K562 (cell line): ENCODE measurements at regions not wholly inside any gene's neighbourhood (a gene's known extent, or its start where the extent isn't known, plus 50 kb on each side); places are given as distances from the start of the nearest gene placed in this dataset.

Source experiments
- ATAC-seq: fragments of 200-7000 bp; cut with Tn5 transposase; 3 replicates; pipeline ENCODE4 v1.9.1; 2020; ENCODE audit warnings: moderate library complexity
- BruUV-seq: library from RNA; stranded (reverse); fragments of 400-500 nt; replicated peaks from 2 replicates; lab custom pipeline; 2021; lab: Mats Ljungman, UMichigan
- CTCF ChIA-PET: fragments of 300-600 bp; formaldehyde crosslinking; extraction: SDS; loops from one replicate; lab custom pipeline; 2021; ENCODE audit warnings: low intra/inter-chr PET ratio; lab: Yijun Ruan, JAX
- POLR2A ChIA-PET: fragments of 300-600, 350-650 bp; sonication (Branson Sonifier 250); formaldehyde crosslinking; extraction: SDS; loops from one replicate; lab custom pipeline; 2021; ENCODE audit warnings: antibody characterized with exemption, inconsistent platforms; lab: Yijun Ruan, JAX
- DNase-seq, 4 experiments: peaks; one replicate each; pipeline versions ENCODE4 v3.0.0 to v3.0.0-alpha.2; 2011 to 2018; ENCODE audit warnings: low spot score in 3 of 4, mixed read lengths in 3 of 4; ENCODE audit errors: extremely low read depth in 1 of 4
- FAIRE-seq: peaks from 2 replicates; lab custom pipeline; 2011; peaks lifted over from hg19 to GRCh38; lab: Jason Lieb, UNC
- H2AFZ ChIP-seq: 2 replicates; pipeline ENCODE4 v1.6.0; 2011; ENCODE audit warnings: low read depth, low read length, control low read depth, inconsistent platforms
- H3K27ac ChIP-seq: fragments of 200-600 bp; 3 replicates; pipeline ENCODE4 v1.8.0; 2011; ENCODE audit warnings: low read depth, mild to moderate bottlenecking, control low read depth, inconsistent platforms, low read length, moderate library complexity, mixed read lengths; ENCODE audit errors: extremely low read depth
- H3K27me3 ChIP-seq, 2 experiments: fragments of 300-600 bp in 1 of 2; 2 replicates in 1 of 2; 3 replicates in 1 of 2; pipeline versions ENCODE4 v1.6.0 to v1.8.0; 2011; ENCODE audit warnings: inconsistent platforms in 2 of 2, low read length in 2 of 2, mild to moderate bottlenecking in 1 of 2, mixed read lengths in 1 of 2, moderate library complexity in 1 of 2; ENCODE audit not compliant: control insufficient read depth in 2 of 2, insufficient read depth in 2 of 2
- H3K36me3 ChIP-seq: fragments of 300-600 bp; 3 replicates; pipeline ENCODE4 v1.8.0; 2011; ENCODE audit warnings: mild to moderate bottlenecking, low read length, inconsistent platforms; ENCODE audit not compliant: control insufficient read depth, insufficient read depth
- H3K4me1 ChIP-seq, 2 experiments: fragments of 200-600 bp in 1 of 2; replicated peaks in 1 of 2; 2 replicates in 1 of 2; 3 replicates in 1 of 2; pipeline versions ENCODE4 v1.5.1 to v1.8.0; 2011; ENCODE audit warnings: inconsistent platforms in 2 of 2, low read length in 2 of 2, mild to moderate bottlenecking in 1 of 2, mixed read lengths in 1 of 2, moderate library complexity in 1 of 2; ENCODE audit not compliant: control insufficient read depth in 2 of 2, insufficient read depth in 2 of 2
- H3K4me2 ChIP-seq: 2 replicates; pipeline ENCODE4 v1.6.1; 2011; ENCODE audit warnings: low read length, control low read depth, inconsistent platforms, mixed read lengths; ENCODE audit not compliant: insufficient read depth
- H3K4me3 ChIP-seq: fragments of 200-600 bp; sonication (generic), shearing (Covaris generic); 2 replicates; pipeline ENCODE4 v1.5.1; 2016; ENCODE audit warnings: control low read depth, inconsistent platforms
- H3K79me2 ChIP-seq: fragments of 200-600 bp; 3 replicates; pipeline ENCODE4 v1.8.0; 2011; ENCODE audit warnings: low read length, inconsistent platforms; ENCODE audit not compliant: control insufficient read depth, insufficient read depth
- H3K9ac ChIP-seq, 2 experiments: 2 replicates each; pipeline versions ENCODE4 v1.6.0 to v1.6.1; 2011; ENCODE audit warnings: low read depth in 2 of 2, low read length in 2 of 2, control low read depth in 1 of 2, inconsistent platforms in 1 of 2, mild to moderate bottlenecking in 1 of 2, mixed read lengths in 1 of 2; ENCODE audit not compliant: insufficient read depth in 1 of 2
- H3K9me1 ChIP-seq: one replicate; pipeline ENCODE4 v1.6.0; 2011; ENCODE audit warnings: inconsistent platforms, mild to moderate bottlenecking, low read length, moderate library complexity; ENCODE audit not compliant: control insufficient read depth, insufficient read depth
- H3K9me3 ChIP-seq: replicated peaks from 2 replicates; pipeline ENCODE4 v1.5.1; 2011; ENCODE audit warnings: low read depth, low read length, inconsistent platforms; ENCODE audit not compliant: control insufficient read depth, insufficient read depth
- H4K20me1 ChIP-seq: replicated peaks from 2 replicates; pipeline ENCODE4 v1.6.1; 2011; ENCODE audit warnings: low read length, inconsistent platforms, mixed read lengths; ENCODE audit not compliant: control insufficient read depth, insufficient read depth
- ARID4B ChIP-seq: sonication (generic); formaldehyde crosslinking; IDR thresholded peaks from 2 replicates; pipeline ENCODE4 v1.8.0; 2022; ENCODE audit warnings: mild to moderate bottlenecking, missing genetic modification reagents
- CHCHD3 ChIP-seq: fragments of 250-450 bp; sonication (Bioruptor Pico); IDR thresholded peaks from 2 replicates; pipeline ENCODE4 v2.1.2; 2022; ENCODE audit warnings: mild to moderate bottlenecking
- NRF1 ChIP-seq, 2 experiments: fragments of 450-650 bp; IDR thresholded peaks in 1 of 2; conservative IDR thresholded peaks in 1 of 2; 2 replicates each; pipeline ENCODE4 v1.6.1; 2014; ENCODE audit warnings: mild to moderate bottlenecking in 2 of 2
- ZNF696 ChIP-seq: fragments of 250-450 bp; sonication (Bioruptor Pico); conservative IDR thresholded peaks from 2 replicates; pipeline ENCODE4 v1.4.0; 2020; ENCODE audit warnings: mild to moderate bottlenecking, moderate library complexity
- WGBS: fragments of 100-300 bp; shearing (Covaris generic); methylation state at CpG from one replicate; pipeline ENCODE4 v1.1.6; 2016; ENCODE audit warnings: low coverage, mixed read lengths; ENCODE audit not compliant: insufficient coverage; ENCODE audit errors: missing lambda C conversion rate; 5-methylcytosine and 5-hydroxymethylcytosine counted together
- in situ Hi-C: fragments of 300-500 bp; cut with MboI; formaldehyde crosslinking; loops from 4 replicates; pipeline ENCODE4 v1.15.0; 2018; ENCODE audit warnings: inconsistent platforms, mixed read lengths
- intact Hi-C: fragments of 100-400 bp; cut with micrococcal nuclease; formaldehyde crosslinking; loops from 2 replicates; pipeline ENCODE4 v1.14.2; 2022

DNA sequence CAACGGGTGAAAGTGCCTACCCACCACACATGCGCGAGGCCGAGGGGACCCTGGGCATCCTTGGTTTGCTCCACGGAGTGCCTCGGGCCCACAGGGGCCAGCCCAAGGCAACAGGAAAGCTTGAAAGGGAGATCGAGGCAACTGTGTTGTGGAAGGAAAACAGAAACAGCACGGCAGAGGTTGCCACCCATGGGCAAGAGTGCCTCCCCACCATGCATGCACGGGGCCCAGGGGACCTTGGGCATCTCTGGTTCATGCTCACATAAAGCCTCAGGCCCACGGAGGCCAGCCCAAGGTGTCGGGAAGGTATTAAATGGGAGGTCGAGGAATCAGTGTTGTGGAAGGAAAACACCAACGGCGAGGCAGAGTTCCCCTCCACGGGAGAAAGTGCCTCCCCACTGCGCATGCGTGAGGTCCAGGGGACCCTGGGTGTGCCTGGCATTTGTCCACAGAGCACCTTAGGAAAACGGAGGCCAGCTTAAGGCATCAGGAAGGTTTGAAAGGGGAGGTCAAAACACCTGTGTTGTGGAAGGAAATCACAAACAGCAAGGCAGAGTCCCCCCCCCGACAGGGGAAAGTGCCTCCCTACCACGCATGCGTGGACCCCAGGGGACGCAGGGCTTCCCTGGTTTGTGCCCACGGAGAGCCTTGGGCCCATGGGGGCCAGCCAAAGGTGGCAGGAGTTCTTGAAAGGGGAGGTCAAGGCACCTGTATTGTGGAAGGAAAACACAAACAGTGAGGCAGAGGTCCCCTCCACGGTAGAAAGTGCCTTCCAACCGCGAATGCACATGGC is 367.3 kb downstream of the ALG10 start:
- no TSS peak for BruUV-seq
- WGBS, result 2% methylated on average over 22 of the region's 26 CpGs
- TF ChIP-seq NRF1 (conservative IDR thresholded peaks at IDR 0.05 in 1 of 2, IDR thresholded peaks at IDR 0.05 in 1 of 2) (peak; percentile 87 to 89), ZNF696 (CRISPR knock-in tag) (no peak), CHCHD3 (CRISPR knock-in tag) (no peak), ARID4B (no peak)
- peak in 3 of 4 experiments; percentile 36 to 57 (median 55) for DNase-seq
- no peaks in the 10 kb centered on the region for H3K36me3 ChIP-seq
- ATAC-seq, result no peak
- no peaks in the 10 kb centered on the region for H4K20me1 ChIP-seq
- H3K4me1 ChIP-seq, result peaks cover 0 to 10% of the 10 kb centered on the region in 2 experiments; a peak in 3 of 5 replicates
- no peak overlapping the region for H3K4me2 ChIP-seq
- no peaks in the 10 kb centered on the region for H3K79me2 ChIP-seq
- no peak overlapping the region for H3K27ac ChIP-seq
- no peaks in the 10 kb centered on the region for H3K9me1 ChIP-seq
- peak overlapping the region; percentile 55; the same call in 1 of the 2 replicates for H2AFZ ChIP-seq
- POLR2A ChIA-PET, result no interaction called here
- no peaks in the 10 kb centered on the region for H3K9me3 ChIP-seq
- intact Hi-C loops (no loop called here), in situ Hi-C loops (no loop called here)
- H3K9ac ChIP-seq, result peak overlapping the region in 1 of 2 experiments; percentile 17; a peak in 1 of 4 replicates
- CTCF ChIA-PET, result no interaction called here
- H3K27me3 ChIP-seq, result peaks cover 0 to 75% of the 10 kb centered on the region in 2 experiments; a peak in 2 of 5 replicates
- no peak for FAIRE-seq
- no peak overlapping the region for H3K4me3 ChIP-seq
